GM19099 (cell line): ENCODE measurements at regions not wholly inside any gene's neighbourhood (a gene's known extent, or its start where the extent isn't known, plus 50 kb on each side); places are given as distances from the start of the nearest gene placed in this dataset.

ENCODE experiments used
- POLR2A ChIP-seq: IDR thresholded peaks from 3 replicates; pipeline ENCODE4 v1.6.1; 2011; ENCODE audit warnings: low read depth; ENCODE audit not compliant: insufficient read length; ENCODE audit errors: extremely low read depth

DNA sequence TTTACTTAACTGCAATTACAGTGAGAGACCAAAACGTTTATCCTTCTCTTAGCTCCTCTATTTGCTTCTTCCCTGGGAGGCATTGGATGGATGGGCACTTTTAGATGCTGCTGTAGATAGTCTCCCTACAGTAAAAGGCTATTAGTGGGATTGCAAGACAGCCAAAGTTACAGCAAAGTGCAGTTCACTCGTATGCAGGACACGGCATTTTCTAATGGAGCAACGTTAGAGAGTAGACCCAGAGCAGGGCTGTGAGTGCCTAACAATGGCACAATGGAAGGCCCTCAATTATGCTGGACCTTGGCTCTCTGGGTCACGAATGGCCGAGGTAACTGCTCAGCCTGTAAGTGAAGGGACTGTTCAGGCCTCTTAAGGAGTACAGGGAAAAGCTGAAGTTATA, 605.8 kb upstream of the NOX3 start:
- no peak for TF ChIP-seq POLR2A

DNA sequence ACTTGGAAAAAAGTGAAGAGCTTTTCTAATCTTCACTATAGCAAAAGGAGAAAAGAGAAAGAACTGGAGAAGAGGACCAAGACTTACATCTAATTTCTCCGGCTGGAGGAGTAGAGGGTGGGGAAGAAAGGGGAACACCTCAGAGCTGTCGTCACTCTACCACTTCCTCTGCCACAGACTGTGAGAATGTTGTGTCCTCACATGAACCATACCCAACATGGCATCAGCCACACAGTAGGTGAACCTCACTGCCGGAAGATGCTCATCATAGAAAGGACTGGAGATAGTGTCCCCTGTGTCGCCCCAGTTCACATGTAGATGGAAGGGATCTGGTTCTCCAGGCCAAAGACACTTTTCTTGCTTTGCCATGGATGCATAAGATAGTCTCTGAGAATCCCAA, 604.4 kb upstream of the NOX3 start:
- no peak for TF ChIP-seq POLR2A

DNA sequence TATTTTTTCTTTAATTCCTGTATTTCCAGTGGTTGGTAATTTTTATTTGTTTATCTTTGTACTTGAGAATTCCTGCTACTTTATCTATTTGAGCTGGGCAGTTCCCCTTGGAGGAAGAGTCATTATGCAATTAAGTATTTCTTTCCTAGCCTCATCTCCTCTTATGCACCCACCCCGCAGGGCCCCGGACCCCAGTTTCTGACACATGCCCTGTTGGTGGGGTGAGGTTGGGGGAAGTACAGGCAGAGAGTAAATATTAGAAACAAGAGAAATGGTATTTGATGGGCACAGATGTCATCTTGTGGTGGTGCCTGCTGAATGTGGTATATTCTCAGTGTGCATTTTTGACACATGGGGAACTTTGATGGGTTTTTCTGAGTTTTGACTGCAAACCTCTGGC, 602.7 kb upstream of the NOX3 start:
- no peak for TF ChIP-seq POLR2A

DNA sequence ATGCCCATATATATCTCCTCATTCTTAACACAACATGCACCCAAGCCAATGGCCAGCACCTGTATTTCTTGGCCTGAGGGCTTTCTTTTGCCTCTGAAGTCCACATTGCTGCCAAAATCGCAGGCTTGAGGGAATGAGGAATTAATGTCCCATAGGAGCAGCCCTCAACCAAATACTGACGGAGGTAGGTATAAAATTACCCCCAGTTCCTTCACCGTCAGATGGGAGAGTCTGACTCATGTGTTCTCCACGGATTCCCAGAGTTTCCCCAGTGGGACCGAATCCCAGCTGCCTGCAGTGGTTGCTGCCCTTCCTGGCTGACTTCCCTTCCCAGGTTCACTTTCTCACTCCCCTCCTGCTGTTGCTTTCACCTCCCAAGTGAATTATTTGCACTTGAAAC, 602.2 kb upstream of the NOX3 start:
- no peak for TF ChIP-seq POLR2A

DNA sequence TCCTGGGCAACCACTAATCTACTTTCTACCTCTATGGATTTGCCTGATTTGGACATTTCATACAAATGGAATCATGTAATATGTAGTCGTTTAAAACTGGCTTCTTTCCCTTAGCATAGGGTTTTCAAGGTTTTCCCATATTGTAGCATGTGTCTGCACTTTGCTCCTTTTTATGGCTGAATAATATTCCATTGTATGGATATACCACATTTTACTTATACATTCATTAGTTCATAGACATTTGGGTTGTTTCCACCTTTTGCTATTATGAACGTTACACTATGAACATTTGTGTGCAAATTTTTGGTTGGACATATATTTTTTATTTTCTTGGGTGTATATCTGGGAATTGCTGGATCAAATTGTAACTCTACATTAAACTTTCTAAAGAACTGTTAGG, 600.4 kb upstream of the NOX3 start:
- no peak for TF ChIP-seq POLR2A

DNA sequence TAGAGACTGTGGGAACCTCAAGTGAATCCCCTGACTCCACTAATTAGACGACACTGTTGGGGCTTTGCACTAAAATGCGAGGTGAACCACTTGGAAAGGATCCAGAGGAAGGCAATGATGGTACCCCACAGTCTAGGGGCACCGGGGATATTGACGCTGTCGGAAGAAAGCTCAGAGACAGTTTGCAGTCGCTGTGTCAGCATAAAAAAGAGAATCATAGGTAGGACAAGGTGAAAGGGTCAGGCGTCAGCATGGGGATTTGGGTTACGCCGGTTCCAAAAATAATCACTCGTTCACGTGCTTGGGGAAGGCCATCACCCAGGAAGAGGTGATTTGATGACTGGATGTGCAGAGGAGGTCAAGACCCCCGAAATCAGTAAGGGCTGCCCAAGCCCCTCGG, 598.0 kb upstream of the NOX3 start:
- no peak for TF ChIP-seq POLR2A

DNA sequence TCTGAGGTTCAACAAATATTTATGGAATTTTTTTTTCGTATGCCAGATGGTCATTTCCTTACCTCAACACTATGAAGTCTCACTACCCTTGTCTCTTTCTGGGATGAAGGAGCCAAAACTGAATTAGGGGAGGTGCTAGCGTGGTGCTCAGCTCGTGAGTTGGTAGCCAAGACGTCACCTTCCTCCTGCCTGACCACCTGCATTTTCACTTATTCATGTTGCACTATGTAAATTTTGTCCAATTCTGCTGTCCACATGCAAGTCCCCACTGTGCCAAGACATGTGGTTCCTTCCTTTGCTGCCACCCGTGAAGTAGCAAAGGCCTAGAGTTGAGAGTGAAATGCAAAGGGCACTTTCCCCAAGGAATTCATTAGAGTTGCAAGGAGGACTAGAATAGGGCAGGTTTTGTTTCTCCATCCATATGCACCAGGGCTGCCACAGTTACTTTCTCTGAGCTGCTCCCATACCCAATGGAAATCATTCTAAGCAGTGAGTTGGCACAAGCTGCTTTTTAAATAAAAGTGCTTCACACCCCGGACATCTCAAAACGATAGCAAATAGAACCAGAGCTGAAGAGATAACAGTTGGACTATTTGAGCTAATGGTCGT, 591.3 kb upstream of the NOX3 start:
- TF ChIP-seq POLR2A: no peak

DNA sequence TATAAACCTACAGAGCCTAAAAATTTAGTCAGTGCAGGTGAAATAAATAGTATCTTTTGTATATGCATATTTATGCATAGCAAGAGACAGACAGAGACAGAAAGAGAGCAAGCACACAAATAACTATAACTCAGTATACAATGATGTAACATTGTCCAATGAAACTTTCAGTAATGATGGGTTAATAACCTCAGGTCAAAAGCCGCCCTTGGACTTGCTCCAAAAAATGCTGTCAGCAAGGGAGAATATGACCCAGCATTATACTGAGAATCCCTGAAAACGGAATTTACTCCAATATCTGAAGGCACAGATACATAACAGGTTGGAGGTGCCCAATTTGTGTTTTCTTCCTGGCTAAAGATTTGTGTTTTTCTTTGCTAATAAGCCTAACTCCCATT, 590.6 kb upstream of the NOX3 start:
- no peak for TF ChIP-seq POLR2A

DNA sequence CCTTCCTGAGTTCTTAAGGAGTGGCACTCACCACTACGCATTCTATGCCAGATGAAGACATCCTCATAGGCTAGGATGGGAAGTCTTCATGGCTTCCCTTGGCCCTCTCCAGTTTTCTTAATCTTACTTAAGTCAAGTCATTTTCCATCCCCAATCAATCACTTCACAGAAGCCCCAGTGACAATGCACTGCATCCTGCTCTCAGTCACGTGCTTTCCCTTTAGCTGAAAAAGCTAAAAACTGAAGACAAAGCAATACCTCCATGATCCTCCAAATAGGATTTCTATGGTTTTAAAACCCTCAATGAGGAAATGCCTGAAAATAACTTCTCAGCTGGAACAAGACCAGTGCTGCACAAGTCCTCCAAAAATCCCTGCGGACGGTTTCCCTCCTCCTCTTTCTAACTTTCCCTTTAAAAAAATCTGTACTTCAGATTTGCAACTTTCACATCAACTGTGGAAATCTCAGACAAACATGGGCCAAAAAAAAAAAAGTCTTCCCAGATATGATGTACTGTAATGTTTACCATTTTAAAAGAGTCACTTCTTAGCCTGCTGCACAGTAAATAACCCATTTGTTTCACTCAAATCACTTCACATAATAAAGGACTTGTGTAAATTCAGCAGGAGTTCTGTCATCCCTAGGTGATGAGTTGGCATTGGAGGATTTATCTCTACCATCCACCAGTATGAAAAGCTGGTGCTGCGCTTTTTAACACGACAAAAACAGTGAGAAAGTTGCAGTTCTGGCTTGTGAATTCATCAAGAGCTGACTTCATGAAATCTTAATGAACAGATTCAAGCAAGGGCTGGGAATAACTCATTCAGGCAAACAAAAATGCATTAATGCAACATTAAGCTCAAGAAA, 590.0 kb upstream of the NOX3 start:
- no peak for TF ChIP-seq POLR2A

DNA sequence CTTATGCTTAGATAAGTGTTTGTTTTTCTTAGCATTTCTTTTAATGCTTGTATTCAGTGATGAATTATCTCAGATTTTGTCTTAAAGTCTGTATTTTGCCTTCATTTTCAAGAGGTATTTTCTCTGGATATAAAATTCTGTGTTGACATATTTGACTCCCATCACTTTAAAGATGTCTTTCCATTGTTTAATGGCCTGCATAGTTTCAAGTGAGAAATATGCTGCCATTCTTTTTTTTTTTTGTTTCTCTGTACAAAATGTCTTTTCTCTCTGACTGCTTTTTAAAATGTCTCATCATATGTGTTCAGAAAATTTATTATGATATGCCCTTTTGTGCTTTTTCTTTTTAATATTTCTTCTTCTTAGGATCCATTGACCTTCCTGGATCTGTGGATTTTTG, 578.0 kb upstream of the NOX3 start:
- no peak for TF ChIP-seq POLR2A

DNA sequence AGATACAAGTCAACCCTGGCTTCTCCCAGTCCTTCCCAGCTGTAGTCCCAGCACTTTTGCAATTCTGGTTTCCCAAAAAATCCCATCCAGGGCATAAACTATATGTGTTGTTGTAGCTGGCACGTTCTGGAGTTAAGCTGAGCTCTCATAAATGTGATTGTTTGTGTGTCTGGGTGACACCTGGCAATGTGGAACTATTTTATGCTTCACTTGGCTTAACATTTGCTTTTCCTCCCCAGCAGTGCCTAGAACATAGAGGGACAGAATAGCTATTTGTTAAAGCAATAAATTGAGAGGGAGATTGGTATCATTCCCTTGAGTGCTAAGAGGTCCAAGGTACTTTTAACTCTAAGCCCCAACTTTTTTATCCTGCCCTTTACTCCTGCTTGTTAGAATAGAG, 575.9 kb upstream of the NOX3 start:
- TF ChIP-seq POLR2A: no peak

DNA sequence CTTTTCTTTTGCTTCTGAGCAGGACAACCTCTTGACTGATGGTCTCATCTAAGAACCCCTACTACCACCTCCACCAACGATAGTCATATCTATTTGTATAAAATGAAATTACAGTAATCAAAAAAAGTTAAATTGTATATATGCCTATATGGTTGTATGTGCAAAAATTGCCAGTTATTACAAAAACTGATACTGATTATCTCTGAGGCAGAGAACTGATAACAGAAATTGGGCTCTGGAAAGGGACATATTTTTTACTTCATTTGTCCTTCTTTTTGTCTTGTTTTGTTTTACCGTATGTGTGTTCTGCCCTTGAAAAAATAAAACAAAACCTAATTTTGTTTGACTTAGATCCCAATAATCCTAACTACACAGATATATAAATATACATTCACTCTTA, 574.4 kb upstream of the NOX3 start:
- no peak for TF ChIP-seq POLR2A

DNA sequence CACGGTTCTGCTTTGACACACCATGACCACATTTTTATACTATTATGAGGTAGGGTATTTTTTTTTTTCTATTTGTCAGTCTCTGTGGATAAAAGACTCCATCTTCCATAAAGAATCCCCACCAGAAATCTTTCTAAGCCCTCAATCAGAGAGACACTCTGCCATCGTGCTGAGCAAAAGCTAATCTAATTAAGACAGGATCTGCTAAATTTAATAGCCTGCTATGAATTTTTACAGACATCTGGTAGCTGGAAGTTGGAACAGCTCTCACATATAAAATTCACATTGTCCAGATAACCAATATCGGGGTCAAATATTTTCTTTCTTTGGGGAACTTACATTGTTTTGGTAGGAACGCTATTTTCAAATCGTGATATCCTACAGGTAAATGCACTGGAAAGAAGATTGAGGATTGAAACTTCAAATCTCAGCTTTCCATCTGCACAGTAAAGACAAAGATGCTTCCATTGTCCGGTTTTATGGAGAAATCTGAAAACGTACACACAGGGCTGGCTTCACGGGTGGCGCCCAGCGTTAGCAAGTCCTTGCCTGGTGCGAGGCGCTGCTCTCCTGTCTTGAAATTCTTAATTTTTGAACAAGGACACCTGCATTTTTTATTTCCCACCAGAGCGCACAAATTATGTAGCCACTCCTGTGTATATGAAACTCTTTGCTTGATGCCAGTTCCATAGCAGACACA, 573.8 kb upstream of the NOX3 start:
- TF ChIP-seq POLR2A: no peak

DNA sequence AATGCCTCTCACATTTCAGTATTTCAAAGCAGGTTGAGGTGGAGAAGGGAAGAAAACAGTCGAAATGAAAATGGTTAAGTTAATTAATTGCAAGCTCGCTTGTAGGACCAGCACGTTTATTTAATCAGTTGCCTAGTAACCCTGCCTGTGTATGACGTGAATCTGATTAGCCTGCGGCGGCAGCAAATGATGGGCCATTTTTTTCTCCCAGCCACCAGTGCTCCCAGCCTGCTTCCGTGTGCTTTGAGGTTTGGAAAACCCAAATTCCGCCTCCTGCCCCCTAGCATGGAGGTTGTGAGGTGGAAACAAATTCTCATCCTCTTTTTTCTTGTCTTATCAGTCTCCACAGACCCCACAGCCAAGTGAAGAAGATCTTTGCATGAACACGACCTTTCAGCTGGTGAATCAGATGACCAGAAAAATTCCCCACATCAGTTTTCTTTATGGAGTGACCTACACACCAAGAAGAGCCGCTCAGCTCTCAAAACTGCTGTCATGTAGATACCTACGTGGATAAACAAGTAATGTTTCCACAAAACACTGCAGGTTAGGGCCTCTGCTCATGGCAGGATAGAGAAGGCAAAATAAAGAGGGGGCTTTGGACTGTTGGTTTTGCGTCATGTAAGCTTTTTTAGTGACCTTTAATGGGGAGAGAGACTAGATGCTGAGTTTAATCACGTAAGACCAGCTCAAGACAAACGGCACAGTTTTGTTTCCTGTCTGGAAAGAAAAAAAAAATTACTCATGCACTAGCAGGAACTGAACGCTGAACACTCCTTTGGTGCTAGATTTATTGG, 572.9 kb upstream of the NOX3 start:
- no peak for TF ChIP-seq POLR2A

DNA sequence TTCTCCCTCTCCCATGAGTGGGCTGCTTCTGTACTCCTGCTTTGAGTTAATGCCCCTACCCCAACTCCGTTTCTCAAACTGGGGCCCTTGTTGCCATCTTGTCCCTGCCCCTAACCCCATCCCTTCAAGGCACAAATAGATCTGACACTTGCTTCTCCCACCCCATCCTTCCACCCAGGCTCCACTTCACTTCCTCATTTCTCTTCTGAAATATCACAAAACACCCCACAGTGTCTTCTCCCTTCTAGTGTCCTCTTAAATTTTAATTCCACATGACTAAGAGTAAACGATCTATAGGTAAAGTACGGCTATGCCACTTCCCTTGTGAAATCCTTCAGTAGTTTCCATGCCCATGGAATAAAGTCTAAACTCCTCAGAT, 571.6 kb upstream of the NOX3 start:
- no peak for TF ChIP-seq POLR2A
